Endodermal cell (in vitro differentiated cells): ENCODE measurements at regions not wholly inside any gene's neighbourhood (a gene's known extent, or its start where the extent isn't known, plus 50 kb on each side); places are given as distances from the start of the nearest gene placed in this dataset.
A peak's percentile ranks its signal among the peaks of the same experiment; 100 is the strongest.

Source experiments
- DNase-seq: peaks from one replicate; pipeline ENCODE4 v3.0.0-alpha.2; 2017
- H3K27ac ChIP-seq: 2 replicates; pipeline ENCODE4 v1.5.1; 2013; ENCODE audit warnings: mild to moderate bottlenecking, low read depth, low read length, moderate library complexity
- H3K27me3 ChIP-seq: 2 replicates; pipeline ENCODE4 v1.6.1; 2013; ENCODE audit warnings: mild to moderate bottlenecking, low read length, moderate library complexity; ENCODE audit not compliant: insufficient read depth, control insufficient read depth, poor library complexity, severe bottlenecking
- H3K36me3 ChIP-seq: 2 replicates; pipeline ENCODE4 v1.7.0; 2013; ENCODE audit warnings: mild to moderate bottlenecking, low read length, moderate library complexity; ENCODE audit not compliant: control insufficient read depth, insufficient read depth
- H3K4me1 ChIP-seq: one replicate; pipeline ENCODE4 v1.7.0; 2013; ENCODE audit warnings: low read length; ENCODE audit not compliant: control insufficient read depth, insufficient read depth
- H3K4me3 ChIP-seq: 2 replicates; pipeline ENCODE4 v1.5.1; 2013; ENCODE audit warnings: mild to moderate bottlenecking, low read length, moderate library complexity
- H3K9ac ChIP-seq: 2 replicates; pipeline ENCODE4 v1.6.1; 2013; ENCODE audit warnings: mild to moderate bottlenecking, low read length, moderate library complexity; ENCODE audit not compliant: poor library complexity, severe bottlenecking; ENCODE audit errors: extremely low read depth
- H3K9me3 ChIP-seq: 2 replicates; pipeline ENCODE4 v1.6.1; 2013; ENCODE audit warnings: mild to moderate bottlenecking, low read length, moderate library complexity; ENCODE audit not compliant: control insufficient read depth
- H3K27ac Mint-ChIP-seq: 2 replicates; pipeline ENCODE4 v1.8.0; 2020; ENCODE audit warnings: mixed read lengths
- H3K27me3 Mint-ChIP-seq: 2 replicates; pipeline ENCODE4 v1.8.0; 2021; ENCODE audit warnings: mild to moderate bottlenecking, mixed read lengths; ENCODE audit not compliant: insufficient read depth
- H3K36me3 Mint-ChIP-seq: 2 replicates; pipeline ENCODE4 v1.8.0; 2020; ENCODE audit warnings: low read depth, mixed read lengths
- H3K4me1 Mint-ChIP-seq: 2 replicates; pipeline ENCODE4 v1.8.0; 2020; ENCODE audit warnings: mixed read lengths
- H3K4me3 Mint-ChIP-seq: 2 replicates; pipeline ENCODE4 v1.8.0; 2020; ENCODE audit warnings: mild to moderate bottlenecking, moderate library complexity, mixed read lengths
- H3K9me3 Mint-ChIP-seq: 2 replicates; pipeline ENCODE4 v1.8.0; 2020; ENCODE audit warnings: mild to moderate bottlenecking, mixed read lengths
- WGBS, 2 experiments: methylation state at CpG; one replicate each; pipeline versions ENCODE4 v1.1.5 to v1.1.7; 2013; ENCODE audit warnings: missing lambda C conversion rate in 2 of 2, mixed read lengths in 1 of 2; ENCODE audit not compliant: insufficient coverage in 1 of 2, insufficient read length in 1 of 2; 5-methylcytosine and 5-hydroxymethylcytosine counted together
- TF ChIP-seq, protein P1 (sequence below): fragments of 200-600 bp; sonication (generic); conservative IDR thresholded peaks from 2 replicates; pipeline ENCODE4 v1.5.0; 2021; ENCODE audit warnings: antibody characterized with exemption, mild to moderate bottlenecking

DNA sequence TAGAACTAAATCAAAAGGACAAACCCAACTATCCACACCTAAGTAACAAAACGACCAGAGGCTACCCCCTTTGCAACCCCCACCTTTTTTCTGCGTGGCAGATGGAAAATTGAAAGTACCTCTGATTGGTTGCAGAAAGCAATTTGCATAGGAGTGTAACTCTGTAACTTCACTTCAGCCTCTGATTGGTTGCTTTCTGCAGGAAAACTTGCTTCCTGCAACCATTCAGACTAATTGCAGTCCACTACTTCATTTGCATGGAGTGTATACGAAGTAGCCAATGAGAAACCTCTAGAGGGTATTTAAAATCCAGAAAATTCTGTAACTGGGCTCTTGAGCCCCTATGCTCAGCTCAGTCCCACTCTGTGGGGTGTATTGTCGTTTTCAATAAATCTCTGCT is 129.1 kb upstream of the OLIG3 start:
- Histone ChIP-seq H3K4me1 (no peaks in the 10 kb centered on the region), H3K4me3 (no peak overlapping the region), H3K36me3 (no peaks in the 10 kb centered on the region), H3K27me3 (no peaks in the 10 kb centered on the region), H3K9me3 (no peaks in the 10 kb centered on the region), H3K9ac (no peak overlapping the region), H3K27ac (no peak overlapping the region)
- Mint-ChIP-seq H3K9me3 (no peaks in the 10 kb centered on the region), H3K36me3 (no peaks in the 10 kb centered on the region), H3K4me1 (peaks cover 6% of the 10 kb centered on the region), H3K27ac (no peak overlapping the region), H3K27me3 (peaks cover 3% of the 10 kb centered on the region), H3K4me3 (no peak overlapping the region)
- WGBS, 2 experiments = 83 to 85% methylated on average over 2 to 4 of the region's 4 CpGs
- no peak for DNase-seq
- TF ChIP-seq, protein P1, sequence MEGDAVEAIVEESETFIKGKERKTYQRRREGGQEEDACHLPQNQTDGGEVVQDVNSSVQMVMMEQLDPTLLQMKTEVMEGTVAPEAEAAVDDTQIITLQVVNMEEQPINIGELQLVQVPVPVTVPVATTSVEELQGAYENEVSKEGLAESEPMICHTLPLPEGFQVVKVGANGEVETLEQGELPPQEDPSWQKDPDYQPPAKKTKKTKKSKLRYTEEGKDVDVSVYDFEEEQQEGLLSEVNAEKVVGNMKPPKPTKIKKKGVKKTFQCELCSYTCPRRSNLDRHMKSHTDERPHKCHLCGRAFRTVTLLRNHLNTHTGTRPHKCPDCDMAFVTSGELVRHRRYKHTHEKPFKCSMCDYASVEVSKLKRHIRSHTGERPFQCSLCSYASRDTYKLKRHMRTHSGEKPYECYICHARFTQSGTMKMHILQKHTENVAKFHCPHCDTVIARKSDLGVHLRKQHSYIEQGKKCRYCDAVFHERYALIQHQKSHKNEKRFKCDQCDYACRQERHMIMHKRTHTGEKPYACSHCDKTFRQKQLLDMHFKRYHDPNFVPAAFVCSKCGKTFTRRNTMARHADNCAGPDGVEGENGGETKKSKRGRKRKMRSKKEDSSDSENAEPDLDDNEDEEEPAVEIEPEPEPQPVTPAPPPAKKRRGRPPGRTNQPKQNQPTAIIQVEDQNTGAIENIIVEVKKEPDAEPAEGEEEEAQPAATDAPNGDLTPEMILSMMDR = no peak

- no peaks in the 10 kb centered on the region for H3K36me3 Mint-ChIP-seq
- Histone ChIP-seq H3K4me3 (no peak overlapping the region), H3K27ac (no peak overlapping the region), H3K36me3 (no peaks in the 10 kb centered on the region), H3K9ac (no peak overlapping the region), H3K27me3 (no peaks in the 10 kb centered on the region), H3K4me1 (no peaks in the 10 kb centered on the region), H3K9me3 (no peaks in the 10 kb centered on the region)
- no peaks in the 10 kb centered on the region for H3K9me3 Mint-ChIP-seq
- H3K4me1 Mint-ChIP-seq = peaks cover 6% of the 10 kb centered on the region
- peaks cover 3% of the 10 kb centered on the region for H3K27me3 Mint-ChIP-seq
- no peak for DNase-seq
- whole genome bisulfite sequencing, 2 experiments = 93 to 97% methylated on average over 6 to 8 of the region's 8 CpGs
- TF ChIP-seq, protein P1 = no peak
- H3K27ac Mint-ChIP-seq = no peak overlapping the region
- no peak overlapping the region for H3K4me3 Mint-ChIP-seq
Measured at GRCh38 chr6:137625100-137625661, 131.0 kb upstream of the OLIG3 start.

DNA sequence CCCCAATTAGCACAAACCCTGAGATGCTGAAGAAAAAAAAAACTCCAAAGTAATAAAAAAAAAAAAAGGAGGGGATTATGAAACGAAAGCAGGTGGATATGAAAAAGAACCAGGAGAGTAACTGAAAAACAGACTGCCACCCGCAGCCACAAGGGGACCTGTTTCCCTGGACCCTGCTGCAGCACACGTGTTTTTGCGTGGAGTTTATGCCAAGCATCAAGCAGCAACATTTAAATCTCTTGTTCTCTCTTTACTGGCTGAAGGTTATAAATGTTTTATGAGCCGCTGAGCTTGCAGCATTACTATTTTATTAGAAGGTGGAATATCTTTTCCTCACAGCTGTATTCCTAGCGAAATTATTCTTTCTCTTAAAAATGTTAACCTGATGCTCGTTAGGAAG is 131.6 kb upstream of the OLIG3 start:
- Histone ChIP-seq H3K9ac (no peak overlapping the region), H3K27me3 (no peaks in the 10 kb centered on the region), H3K36me3 (no peaks in the 10 kb centered on the region), H3K27ac (no peak overlapping the region), H3K4me1 (peaks cover 4% of the 10 kb centered on the region), H3K9me3 (no peaks in the 10 kb centered on the region), H3K4me3 (no peak overlapping the region)
- Mint-ChIP-seq H3K27ac (no peak overlapping the region), H3K4me1 (peaks cover 6% of the 10 kb centered on the region), H3K9me3 (no peaks in the 10 kb centered on the region), H3K36me3 (no peaks in the 10 kb centered on the region), H3K4me3 (no peak overlapping the region), H3K27me3 (peaks cover 3% of the 10 kb centered on the region)
- TF ChIP-seq, protein P1 = peak; percentile 59
- no peak for DNase-seq
- 84 to 97% methylated on average over 6 to 7 of the region's 7 CpGs for WGBS, 2 experiments
